HG03439 (cell line): ENCODE measurements at regions not wholly inside any gene's neighbourhood (a gene's known extent, or its start where the extent isn't known, plus 50 kb on each side); places are given as distances from the start of the nearest gene placed in this dataset.
"Not testable (repeated sequence)": the region's sequence is repeated elsewhere in the genome, so short reads cannot be mapped to it uniquely, and the experiment has no call there.

Source experiments
- ATAC-seq: cut with Tn5 transposase; IDR thresholded peaks from one replicate; pipeline ENCODE4 v1.9.1; 2021; ENCODE audit warnings: mild to moderate bottlenecking, moderate library complexity; ENCODE audit not compliant: unreplicated experiment

DNA sequence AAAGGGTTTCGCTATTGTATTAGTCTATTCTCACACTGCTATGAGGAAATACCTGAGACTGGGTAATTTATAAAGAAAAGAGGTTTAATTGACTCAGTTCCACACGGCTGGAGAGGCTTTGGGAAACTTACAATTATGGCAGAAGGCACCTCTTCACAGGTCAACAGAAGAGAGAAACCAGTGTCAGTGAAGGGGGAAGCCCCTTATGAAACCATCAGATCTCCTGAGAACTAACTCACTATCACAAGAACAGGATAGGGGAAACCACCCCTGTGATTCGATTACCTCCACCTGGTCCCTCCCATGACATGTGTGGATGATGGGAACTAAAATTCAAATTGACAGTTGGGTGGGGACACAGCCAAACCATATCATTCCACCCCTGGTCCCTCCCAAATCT lies 589.5 kb downstream of the CENPC start:
- no peak for ATAC-seq

DNA sequence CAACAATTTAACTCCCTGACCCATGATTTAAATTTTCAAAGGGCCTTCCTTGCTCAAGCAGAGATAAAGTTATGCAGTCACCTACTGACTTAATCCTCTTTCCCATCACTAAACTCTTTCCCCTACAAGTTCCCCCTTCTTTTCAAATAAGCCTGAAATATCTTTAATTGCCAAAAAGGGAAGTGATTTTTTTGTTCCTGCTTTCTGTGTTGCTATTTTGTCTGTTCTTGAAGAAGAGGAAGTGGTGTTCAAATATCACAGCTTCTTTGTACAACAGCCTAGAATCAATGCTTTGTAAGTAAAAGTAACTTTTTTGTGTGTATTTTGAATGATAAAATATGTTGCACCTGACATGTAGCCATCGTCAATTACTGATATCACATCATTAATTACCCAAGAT lies 595.9 kb downstream of the CENPC start:
- ATAC-seq: no peak

DNA sequence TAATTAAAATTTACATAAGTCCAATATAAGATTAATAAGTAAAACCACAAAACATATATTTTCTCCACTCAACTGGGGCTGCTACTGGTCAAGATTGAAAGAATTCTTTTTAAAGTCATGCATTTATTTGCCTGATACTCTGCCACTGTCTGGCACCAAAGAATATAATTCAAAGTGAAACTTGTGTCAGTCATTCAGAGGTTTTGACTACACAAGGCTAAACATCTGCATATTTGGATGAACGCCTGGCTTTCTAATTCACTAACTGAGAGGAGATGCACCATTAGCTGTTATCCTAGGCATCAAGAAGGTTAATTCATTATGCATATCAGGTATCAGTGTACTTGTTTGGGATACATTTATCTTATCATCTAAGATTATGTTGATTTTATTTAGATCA lies 598.5 kb downstream of the CENPC start:
- ATAC-seq: no peak

DNA sequence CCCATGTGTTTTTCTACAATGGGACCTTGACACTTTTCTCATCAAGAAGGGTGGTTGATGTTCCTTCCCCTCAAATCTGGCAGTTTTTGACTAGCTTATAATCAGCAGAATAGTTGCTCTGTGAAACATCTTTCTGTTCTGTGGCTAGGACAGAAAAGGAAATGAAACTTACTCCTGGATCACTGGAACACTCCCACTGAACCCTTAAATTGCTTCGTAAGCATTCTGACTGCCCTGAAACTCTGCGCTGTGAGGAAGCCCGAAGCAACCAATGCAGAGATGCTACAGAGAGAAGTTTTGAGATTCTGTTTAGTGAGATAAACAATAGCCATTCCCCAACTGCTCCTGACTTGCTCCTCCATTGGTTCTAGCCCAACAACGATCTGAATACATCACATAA lies 602.2 kb downstream of the CENPC start:
- no peak for ATAC-seq

DNA sequence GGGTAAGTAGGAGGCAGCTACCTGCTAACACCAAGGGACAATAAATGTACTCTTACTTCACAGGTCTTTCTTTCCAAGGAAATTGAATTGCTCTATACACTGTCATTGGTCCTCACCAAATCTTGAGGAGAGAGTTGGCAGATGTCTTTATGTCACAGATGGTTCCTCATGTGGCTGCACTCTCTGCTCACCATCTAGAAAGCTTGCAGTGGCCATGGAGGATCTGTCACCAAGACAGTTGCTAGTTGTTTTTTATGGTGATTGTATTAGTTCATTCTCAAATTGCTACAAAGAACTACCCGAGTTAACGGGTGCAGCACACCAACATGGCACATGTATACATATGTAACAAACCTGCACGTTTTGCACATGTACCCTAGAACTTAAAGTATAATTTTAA lies 613.3 kb downstream of the CENPC start:
- not testable (repeated sequence) for ATAC-seq

DNA sequence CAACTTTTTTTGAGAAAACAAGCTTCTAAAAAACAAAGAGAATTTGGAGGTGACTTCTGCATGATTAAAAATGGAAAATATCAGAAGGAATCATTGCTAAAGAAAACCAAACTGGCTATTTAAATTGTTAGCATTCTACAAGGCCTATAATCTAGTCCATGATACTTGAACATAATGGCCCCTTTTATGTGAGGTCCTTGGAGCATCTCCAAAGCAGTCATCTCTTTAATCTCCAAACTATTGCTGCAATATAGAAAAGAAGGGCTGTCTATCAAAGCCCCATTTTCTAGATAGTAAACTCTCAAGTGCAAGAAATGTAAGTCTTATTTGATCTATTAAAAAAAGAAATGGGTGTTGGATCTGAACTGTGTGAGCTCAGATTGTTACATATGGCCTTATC lies 615.1 kb downstream of the CENPC start:
- no peak for ATAC-seq

DNA sequence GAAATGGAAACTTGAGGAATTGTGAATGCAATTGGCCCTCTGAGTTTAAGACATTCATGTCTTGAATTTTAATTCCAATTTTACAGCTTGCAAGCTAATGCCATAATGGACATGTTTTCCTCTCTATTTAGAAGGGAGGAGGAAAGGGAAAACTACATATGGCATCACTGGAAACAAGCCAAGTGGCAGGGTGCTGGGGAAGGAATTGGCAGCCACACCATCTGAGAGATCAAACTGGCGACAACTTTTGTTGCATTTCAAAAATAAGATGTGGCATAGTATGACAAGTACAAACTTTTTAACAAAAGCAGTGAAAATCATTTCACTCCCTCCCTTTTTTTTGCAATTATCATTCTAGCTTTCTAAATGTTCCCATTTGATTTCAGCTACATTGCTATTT lies 615.6 kb downstream of the CENPC start:
- no peak for ATAC-seq

DNA sequence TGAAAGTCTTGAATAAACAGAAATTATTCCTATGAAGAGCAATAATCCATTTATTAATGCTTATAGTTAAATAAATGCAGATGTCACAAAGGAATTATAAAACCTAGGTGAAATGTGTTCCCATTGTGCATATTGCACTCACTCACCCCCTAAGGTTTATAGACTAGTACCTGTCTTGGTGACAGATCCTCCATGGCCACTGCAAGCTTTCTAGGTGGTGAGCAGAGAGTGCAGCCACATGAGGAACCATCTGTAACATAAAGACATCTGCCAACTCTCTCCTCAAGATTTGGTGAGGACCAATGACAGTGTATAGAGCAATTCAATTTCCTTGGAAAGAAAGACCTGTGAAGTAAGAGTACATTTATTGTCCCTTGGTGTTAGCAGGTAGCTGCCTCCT lies 616.4 kb downstream of the CENPC start:
- not testable (repeated sequence) for ATAC-seq

DNA sequence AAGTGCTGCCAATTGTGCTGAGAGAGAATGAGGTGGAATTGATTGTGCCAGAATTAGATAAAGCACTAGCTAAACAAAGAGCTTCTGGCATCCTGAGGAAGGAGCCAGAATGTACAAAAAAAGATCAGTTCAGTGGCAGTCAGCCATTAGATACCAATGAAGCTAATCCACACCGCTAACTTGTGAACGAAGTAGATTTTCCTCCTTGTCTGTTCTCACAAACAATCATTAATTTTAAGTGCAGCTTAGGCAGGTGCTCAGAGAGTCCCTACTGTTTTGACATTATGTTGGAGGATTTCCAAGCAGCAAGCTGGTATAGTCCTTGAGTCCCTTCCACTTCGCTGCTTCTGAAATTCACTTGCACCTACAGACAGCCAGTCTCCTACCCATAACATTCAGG lies 617.4 kb downstream of the CENPC start:
- ATAC-seq: no peak

DNA sequence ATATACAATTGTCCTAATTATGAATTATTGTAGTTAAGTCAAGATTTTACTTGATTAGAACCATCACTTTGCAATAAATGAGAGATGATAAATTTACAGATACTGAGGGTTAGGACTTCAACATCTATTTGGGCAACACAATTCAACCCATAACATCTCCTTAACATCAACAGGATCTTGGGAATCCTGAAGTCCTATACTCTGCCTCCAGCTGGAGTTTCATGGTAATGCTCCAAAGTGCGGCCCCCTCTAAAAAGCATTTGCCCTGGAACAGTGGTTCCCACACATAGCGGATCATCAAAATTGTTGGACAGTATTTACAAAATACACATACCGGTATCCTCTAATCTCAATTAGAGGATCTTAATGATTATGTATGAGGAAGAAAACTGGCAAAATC lies 618.6 kb downstream of the CENPC start:
- ATAC-seq: no peak

DNA sequence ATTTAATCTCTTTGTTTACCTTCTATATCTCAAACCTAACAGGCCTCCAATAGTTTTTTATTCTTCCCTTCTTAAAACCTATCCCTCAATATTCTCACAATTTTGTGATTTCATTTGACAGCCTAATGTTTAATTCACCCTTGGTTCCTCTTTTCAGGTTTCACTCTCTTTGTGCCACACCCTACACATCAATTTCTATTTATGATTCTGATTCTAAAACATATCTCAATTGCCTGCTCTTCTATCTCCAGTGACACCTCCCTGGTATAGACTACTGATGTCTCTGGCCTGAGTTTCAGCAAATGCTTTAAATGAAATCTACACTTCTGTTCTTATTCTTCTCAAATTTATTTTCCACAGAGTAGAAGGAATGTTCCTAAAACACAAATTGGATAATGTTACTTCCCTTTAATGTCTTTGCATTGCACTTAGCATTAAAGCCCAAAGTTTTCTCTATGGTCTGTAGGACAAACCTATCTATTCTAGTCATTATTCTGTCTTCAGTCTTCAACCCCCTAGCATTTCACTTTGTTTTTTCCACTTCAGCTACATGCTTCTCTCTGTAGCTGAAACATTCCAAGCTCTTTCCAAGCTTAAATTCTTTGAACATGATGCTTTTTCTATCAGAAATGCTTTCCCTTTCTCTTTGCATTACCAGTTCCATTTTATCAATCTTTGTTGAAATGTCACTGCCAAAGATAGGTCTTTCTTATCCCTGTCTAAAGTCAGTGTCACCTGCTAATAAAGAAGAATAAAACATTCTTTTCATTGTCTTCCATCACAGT lies 622.0 kb downstream of the CENPC start:
- no peak for ATAC-seq

DNA sequence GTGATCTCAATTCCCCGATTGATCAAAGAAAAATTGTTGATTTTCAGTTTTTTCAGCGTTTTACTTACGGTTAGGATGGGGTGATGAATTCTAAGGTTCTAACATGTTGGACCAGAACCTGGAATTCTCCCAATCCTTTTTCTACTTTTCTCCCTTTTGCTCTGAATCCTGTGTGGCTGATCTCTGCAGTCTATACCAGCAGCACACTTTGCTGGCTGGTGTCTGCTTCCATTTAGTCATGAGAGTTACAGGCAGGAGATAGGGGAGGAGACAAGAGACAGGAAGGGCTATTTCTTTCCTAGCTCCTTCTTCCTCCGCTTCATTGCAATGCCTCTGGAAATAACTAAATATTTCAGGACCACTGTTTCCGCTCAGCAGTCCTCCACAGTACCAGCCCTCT lies 623.9 kb downstream of the CENPC start:
- ATAC-seq: no peak

DNA sequence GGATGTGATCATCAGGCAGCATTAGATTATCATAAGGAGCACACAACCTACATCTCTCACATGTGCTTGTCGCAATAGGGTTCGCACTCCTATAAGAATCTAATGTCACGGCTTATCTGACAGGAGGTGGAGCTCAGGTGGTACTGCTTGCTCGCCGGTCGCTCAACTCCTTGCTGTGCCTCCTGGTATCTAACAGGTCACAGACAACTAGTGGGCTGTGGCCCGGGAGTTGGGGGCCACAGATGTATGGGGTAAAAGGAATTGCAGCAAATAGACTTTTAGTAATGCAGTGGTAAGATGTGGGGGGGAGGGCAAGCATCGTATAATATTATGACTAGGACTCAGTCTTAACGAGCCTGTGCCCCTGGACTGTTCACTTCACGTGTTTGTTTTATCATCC lies 624.8 kb downstream of the CENPC start:
- no peak for ATAC-seq

DNA sequence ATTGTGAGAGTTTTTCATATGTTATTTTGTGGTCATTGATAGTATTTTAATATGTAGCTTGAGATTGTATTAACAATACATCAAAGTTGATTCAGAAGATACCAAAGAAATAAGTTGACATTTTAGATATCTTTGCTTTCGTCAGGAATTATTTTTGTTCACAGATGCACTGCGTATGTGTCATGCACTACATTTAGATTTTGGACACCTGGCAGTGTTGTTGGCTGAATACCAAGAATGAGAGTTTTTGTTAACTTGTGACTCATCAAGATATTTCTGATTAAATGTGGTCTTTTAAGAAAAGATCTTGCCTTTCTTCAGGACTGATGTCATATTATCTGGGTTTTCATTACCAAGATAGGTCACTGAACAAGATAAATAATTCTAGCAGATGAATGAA lies 633.4 kb downstream of the CENPC start:
- no peak for ATAC-seq

DNA sequence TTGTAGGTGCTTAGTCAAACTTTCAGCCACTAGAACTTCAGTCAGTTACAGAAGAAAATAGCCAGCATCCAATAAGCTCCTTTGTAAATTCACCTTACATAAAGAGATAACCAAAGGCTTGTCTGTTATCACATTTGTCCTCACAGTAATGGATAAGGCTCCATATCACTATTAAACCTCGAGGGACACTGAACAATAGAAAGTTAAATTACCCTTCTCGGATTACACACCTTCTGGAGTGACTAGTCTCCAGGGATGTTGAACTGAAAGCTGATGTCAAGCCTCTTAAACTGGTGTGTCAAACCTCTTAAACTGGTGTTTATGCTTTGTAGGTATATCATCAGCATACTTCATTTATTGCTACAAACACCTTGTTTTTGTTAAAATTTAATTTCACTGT lies 639.0 kb downstream of the CENPC start:
- ATAC-seq: no peak

DNA sequence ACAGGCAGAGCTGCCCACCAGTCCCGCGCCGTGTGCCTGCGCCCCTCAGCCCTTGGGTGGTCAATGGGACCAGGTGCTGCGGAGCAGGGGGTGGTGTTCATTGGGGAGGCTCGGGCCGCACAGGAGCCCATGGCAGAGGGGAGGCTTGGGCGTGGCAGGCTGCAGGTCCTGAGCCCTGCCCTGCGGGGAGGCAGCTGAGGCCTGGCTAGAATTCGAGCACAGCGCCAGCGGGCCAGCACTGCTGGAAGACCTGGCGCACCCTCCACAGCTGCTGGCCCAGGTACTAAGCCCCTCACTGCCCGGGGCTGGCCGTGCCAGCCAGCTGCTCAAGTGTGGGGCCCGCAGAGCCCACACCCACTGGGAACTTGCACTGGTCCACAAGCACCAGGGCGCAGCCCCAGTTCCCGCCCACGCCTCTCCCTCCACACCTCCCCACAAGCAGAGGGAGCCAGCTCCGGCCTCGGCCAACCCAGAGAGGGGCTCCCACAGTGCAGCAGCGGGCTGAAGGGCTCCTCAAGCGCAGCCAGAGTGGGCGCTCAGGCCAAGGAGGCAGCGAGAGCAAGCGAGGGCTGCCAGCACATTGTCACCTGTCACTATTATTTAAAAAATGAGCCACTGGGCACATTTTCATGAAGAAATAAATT lies 645.8 kb downstream of the CENPC start:
- no peak for ATAC-seq

DNA sequence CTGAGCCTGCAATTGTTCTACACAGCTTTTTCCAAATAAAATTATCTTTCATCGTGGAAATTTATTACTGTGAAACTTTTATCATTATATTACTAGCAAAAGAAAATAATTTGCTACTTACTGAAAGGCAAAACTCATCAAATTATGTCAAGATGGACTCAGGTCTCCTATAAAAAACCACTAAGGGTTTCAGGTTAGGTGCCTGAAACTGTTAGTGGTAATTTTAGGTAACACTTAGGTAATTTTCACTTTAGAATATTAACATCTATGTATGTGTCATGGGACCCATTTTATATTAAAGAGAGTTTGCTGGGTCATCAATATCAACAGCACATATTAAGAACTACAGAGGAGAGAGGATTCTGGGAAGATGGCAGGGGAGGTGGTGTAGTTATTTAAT lies 651.5 kb downstream of the CENPC start:
- no peak for ATAC-seq

DNA sequence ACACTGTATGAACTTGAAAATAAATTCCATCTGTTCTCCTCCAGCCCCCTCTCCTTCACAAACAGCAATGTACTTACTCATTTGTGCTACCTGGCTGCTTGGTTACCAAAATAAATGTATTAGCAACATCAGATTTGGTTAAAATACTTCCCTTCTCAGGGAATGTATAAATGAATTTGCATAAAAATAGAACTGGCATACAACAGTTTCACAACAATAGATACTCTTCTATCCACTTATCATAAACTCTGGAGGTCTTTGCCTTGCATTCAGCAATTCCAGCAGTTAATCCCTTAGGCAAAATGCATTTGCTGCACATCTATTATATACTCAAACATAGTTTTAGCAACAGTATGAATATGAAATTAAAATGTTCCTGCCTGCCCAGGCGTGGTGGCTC lies 658.2 kb downstream of the CENPC start:
- ATAC-seq: no peak

DNA sequence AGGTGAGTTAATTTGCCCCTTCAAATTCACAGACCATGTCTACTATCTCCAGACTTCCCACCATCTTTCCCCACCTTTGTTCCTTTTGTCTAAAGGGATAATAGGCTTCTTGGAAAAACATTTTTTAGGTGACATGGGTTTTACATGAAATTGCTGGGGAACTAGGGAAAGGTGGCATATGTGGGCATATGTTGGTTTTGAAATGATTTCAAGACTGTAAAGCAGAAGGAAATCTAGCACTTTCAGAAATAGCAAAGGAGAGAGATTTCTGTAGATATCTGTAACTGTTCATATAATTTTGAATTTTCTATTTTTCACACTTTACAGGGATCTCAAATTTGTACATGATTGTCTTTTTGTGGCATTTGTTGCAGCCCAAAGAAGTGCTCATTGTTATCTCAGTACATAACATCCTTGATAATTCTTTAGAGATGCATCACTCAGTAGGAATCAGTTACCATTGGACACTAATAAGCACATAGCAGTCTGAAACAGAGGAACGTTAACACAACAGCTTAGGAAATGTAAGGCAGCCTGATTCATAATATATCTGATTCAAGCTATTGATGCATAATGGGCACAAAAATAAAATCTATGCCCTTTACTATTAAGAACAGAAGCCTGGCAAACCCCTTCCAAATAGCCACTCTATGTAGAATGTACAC lies 659.7 kb downstream of the CENPC start:
- ATAC-seq: no peak

DNA sequence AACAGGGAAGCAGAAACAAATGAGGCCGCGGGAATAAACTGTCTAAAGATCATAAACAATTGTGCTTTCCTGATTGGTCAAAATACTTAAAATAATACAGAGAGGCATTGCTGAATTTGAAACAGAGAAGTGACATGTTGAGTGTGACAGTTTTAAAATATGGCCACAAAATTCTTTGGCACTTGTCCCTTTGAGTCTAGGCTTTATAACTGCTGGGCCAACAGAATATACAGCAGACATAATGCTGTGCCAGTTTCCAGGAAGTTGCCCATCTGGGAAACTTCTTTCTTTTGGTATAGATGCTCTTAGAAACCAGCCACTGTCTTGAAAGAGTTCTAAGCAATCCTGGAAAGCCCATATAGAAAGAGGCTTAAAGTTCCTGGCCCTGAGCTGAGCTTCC lies 668.4 kb downstream of the CENPC start:
- ATAC-seq: no peak

DNA sequence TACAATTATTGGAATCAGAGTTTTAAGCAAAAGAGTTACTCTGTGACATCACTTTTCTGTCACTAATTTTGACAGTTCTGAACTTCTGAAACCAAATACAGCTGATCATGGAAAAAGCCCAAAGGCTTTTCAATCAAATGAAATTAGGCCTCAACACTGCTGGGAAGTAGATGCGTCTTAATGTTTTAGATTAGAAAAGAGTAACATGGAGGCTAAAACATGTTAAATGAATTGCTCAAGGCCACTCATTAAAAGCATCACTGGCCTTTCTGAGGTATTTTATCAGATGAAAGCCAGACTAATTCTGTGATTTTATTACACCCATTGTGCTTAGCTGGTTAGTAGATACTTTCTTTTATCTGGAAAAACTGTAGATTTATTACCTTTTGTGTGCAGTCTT lies 672.6 kb downstream of the CENPC start:
- ATAC-seq: no peak

DNA sequence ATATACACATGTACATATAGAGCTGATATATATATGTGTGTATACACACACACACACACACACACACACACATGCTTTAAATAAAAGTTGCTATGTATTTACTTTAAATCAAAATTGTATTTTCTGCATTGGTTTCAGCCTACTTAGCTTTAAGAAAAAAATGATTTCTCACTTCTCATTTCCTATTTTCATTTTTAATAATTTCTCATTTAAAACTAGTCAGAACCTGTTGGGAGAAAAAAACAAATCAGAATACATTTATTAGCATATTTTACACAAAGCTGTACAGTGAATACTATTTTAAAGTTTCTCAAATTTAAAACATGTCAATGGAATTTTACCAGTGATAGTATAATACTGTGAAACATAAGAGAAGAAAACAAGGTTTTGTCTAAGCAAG lies 681.8 kb downstream of the CENPC start:
- no peak for ATAC-seq
